Endothelial cell of umbilical vein (primary cell): ENCODE measurements at regions not wholly inside any gene's neighbourhood (a gene's known extent, or its start where the extent isn't known, plus 50 kb on each side); places are given as distances from the start of the nearest gene placed in this dataset.

Source experiments
- BruUV-seq: library from RNA; stranded (reverse); fragments of 400-500 nt; replicated peaks from 2 replicates; lab custom pipeline; 2021; lab: Mats Ljungman, UMichigan
- CTCF ChIA-PET: fragments of 300-600, 350-600 bp; sonication (Branson Sonifier 250); formaldehyde crosslinking; loops from one replicate; lab custom pipeline; 2021; ENCODE audit warnings: antibody characterized with exemption, inconsistent platforms; lab: Charles Lee
- POLR2A ChIA-PET: fragments of 300-600, 350-600 bp; sonication (Branson Sonifier 250); formaldehyde crosslinking; loops from one replicate; lab custom pipeline; 2021; ENCODE audit warnings: antibody characterized with exemption, inconsistent platforms; lab: Charles Lee
- DNase-seq: peaks from one replicate; pipeline ENCODE4 v3.0.0-alpha.2; 2011; ENCODE audit warnings: low read depth, low spot score
- FAIRE-seq: peaks from 2 replicates; lab custom pipeline; 2011; peaks lifted over from hg19 to GRCh38; lab: Jason Lieb, UNC
- H2AFZ ChIP-seq: 2 replicates; pipeline ENCODE4 v1.6.0; 2012; ENCODE audit warnings: low read depth, low read length, control low read depth, inconsistent platforms
- H3K27ac ChIP-seq: 2 replicates; pipeline ENCODE4 v1.5.1; 2011; ENCODE audit warnings: low read depth, mild to moderate bottlenecking, control low read depth, low read length, moderate library complexity; ENCODE audit not compliant: insufficient read depth
- H3K27me3 ChIP-seq, 2 experiments: 2 replicates each; pipeline versions ENCODE4 v1.6.0 to v1.6.1; 2011; ENCODE audit warnings: low read length in 2 of 2, mixed read lengths in 1 of 2; ENCODE audit not compliant: control insufficient read depth in 2 of 2, insufficient read depth in 2 of 2
- H3K36me3 ChIP-seq, 2 experiments: 2 replicates in 1 of 2; 3 replicates in 1 of 2; pipeline ENCODE4 v1.5.1; 2011; ENCODE audit warnings: low read length in 2 of 2, mild to moderate bottlenecking in 1 of 2, moderate library complexity in 1 of 2; ENCODE audit not compliant: control insufficient read depth in 2 of 2, insufficient read depth in 2 of 2; ENCODE audit errors: extremely low read depth in 1 of 2
- H3K4me1 ChIP-seq: 3 replicates; pipeline ENCODE4 v1.5.1; 2011; ENCODE audit warnings: mild to moderate bottlenecking, low read length; ENCODE audit not compliant: control insufficient read depth, insufficient read depth; ENCODE audit errors: extremely low read depth
- H3K4me2 ChIP-seq: 2 replicates; pipeline ENCODE4 v1.6.1; 2011; ENCODE audit warnings: low read length, control low read depth, mixed read lengths; ENCODE audit not compliant: insufficient read depth
- H3K4me3 ChIP-seq, 3 experiments: fragments of 200-600 bp in 1 of 3; sonication (generic), shearing (Covaris generic) in 1 of 3; replicated peaks in 1 of 3; 2 replicates each; pipeline ENCODE4 v1.5.1; 2011 to 2016; ENCODE audit warnings: control low read depth in 3 of 3, low read length in 3 of 3, mild to moderate bottlenecking in 2 of 3, inconsistent platforms in 1 of 3, low read depth in 1 of 3, moderate library complexity in 1 of 3; ENCODE audit not compliant: insufficient read depth in 1 of 3
- H3K79me2 ChIP-seq: 2 replicates; pipeline ENCODE4 v1.6.0; 2012; ENCODE audit warnings: low read length, inconsistent platforms; ENCODE audit not compliant: control insufficient read depth, insufficient read depth
- H3K9ac ChIP-seq: replicated peaks from 2 replicates; pipeline ENCODE3; 2011; ENCODE audit warnings: low read length, control low read depth; ENCODE audit not compliant: insufficient read depth; ENCODE audit errors: extremely low read depth
- H3K9me1 ChIP-seq: replicated peaks from 3 replicates; pipeline ENCODE4 v1.6.0; 2011; ENCODE audit warnings: mild to moderate bottlenecking, low read length; ENCODE audit not compliant: control insufficient read depth, insufficient read depth; ENCODE audit errors: extremely low read depth
- H3K9me3 ChIP-seq: replicated peaks from 2 replicates; pipeline ENCODE4 v1.5.1; 2012; ENCODE audit warnings: low read length, inconsistent platforms; ENCODE audit not compliant: control insufficient read depth, insufficient read depth
- H4K20me1 ChIP-seq: replicated peaks from 2 replicates; pipeline ENCODE3; 2011; ENCODE audit warnings: mild to moderate bottlenecking, low read length; ENCODE audit not compliant: control insufficient read depth, insufficient read depth; ENCODE audit errors: extremely low read depth
- CTCF ChIP-seq, 2 donors: IDR thresholded peaks; 1 replicate in 1 of 2; 2 replicates in 1 of 2; pipeline ENCODE4 v1.5.1; 2011; ENCODE audit warnings: low read length in 2 of 2, mild to moderate bottlenecking in 2 of 2, moderate library complexity in 2 of 2, control low read depth in 1 of 2, inconsistent platforms in 1 of 2, low read depth in 1 of 2; ENCODE audit not compliant: insufficient read depth in 1 of 2; ENCODE audit errors: extremely low read depth in 1 of 2
- EZH2 ChIP-seq: IDR thresholded peaks from 2 replicates; pipeline ENCODE4 v1.6.1; 2012; ENCODE audit warnings: borderline replicate concordance, low read depth, mild to moderate bottlenecking, moderate library complexity, low read length, inconsistent platforms; ENCODE audit not compliant: severe bottlenecking
- FOS ChIP-seq: IDR thresholded peaks from 2 replicates; pipeline ENCODE4 v1.6.1; 2011; ENCODE audit warnings: mild to moderate bottlenecking, low read length, moderate library complexity, borderline replicate concordance; ENCODE audit not compliant: insufficient read depth
- GATA2 ChIP-seq: IDR thresholded peaks from 2 replicates; pipeline ENCODE4 v1.7.0; 2011; ENCODE audit warnings: low read depth, mild to moderate bottlenecking, moderate library complexity, mixed read lengths, low read length; ENCODE audit not compliant: insufficient read length, insufficient read depth
- JUN ChIP-seq: IDR thresholded peaks from 2 replicates; pipeline ENCODE4 v1.6.1; 2011; ENCODE audit warnings: borderline replicate concordance, low read depth; ENCODE audit not compliant: insufficient read length, insufficient read depth
- MAX ChIP-seq: IDR thresholded peaks from 2 replicates; pipeline ENCODE4 v1.6.1; 2011; ENCODE audit not compliant: insufficient read depth, insufficient read length
- MYC ChIP-seq: IDR thresholded peaks from one replicate; pipeline ENCODE4 v1.6.1; 2011; ENCODE audit warnings: mild to moderate bottlenecking, low read depth, low read length
- POLR2A ChIP-seq: IDR thresholded peaks from 2 replicates; pipeline ENCODE4 v1.6.1; 2012; ENCODE audit warnings: low read depth, mild to moderate bottlenecking, control low read depth, low read length
- POLR2AphosphoS5 ChIP-seq: IDR thresholded peaks from 2 replicates; pipeline ENCODE4 v1.6.1; 2012; ENCODE audit warnings: low read depth, mild to moderate bottlenecking, control low read depth, low read length, moderate library complexity; ENCODE audit not compliant: insufficient read depth
- dilution Hi-C: fragments of 300-500 bp; cut with MboI; formaldehyde crosslinking; loops from one replicate; pipeline ENCODE4 v1.15.0; 2019; ENCODE audit warnings: low sequenced_read_pairs; ENCODE audit not compliant: extremely low pct_ligation_motif_present
- intact Hi-C: fragments of 100-400 bp; cut with micrococcal nuclease; formaldehyde crosslinking; loops from one replicate; pipeline ENCODE4 v1.10.0; 2022

- Histone ChIP-seq H3K9ac (no peak overlapping the region), H3K4me1 (no peaks in the 10 kb centered on the region), H2AFZ (no peak overlapping the region), H3K4me3 (no peak overlapping the region), H3K27me3 (no peaks in the 10 kb centered on the region), H3K4me2 (no peak overlapping the region), H3K27ac (no peak overlapping the region), H4K20me1 (no peaks in the 10 kb centered on the region), H3K9me3 (no peaks in the 10 kb centered on the region), H3K36me3 (no peaks in the 10 kb centered on the region), H3K9me1 (no peaks in the 10 kb centered on the region), H3K79me2 (no peaks in the 10 kb centered on the region)
- no peak for DNase-seq
- no TSS peak for BruUV-seq
- intact Hi-C loops (no loop called here), dilution Hi-C loops (no loop called here)
- ChIA-PET POLR2A (interaction anchor here (0.6 kb wide), 1 partner anchor 16 kb away, joined by 3 read pairs; no protein-coding TSS in a partner anchor), CTCF (interaction anchor here (0.7 to 2.2 kb wide), 2 partner anchors 8 to 9 kb away, joined by 5 to 9 read pairs; no protein-coding TSS in a partner anchor)
- TF ChIP-seq JUN: no peak
- TF ChIP-seq FOS: no peak
- TF ChIP-seq POLR2A: no peak
- no peak for TF ChIP-seq CTCF (IDR thresholded peaks at IDR 0.05; ENCODE audit: extremely low read depth in 1 of 2, insufficient read depth in 1 of 2, low read depth in 1 of 2, low read length in 2 of 2)
- no peak for TF ChIP-seq POLR2AphosphoS5
- no peak for TF ChIP-seq GATA2
- no peak for TF ChIP-seq EZH2
- TF ChIP-seq MAX: no peak
- no peak for TF ChIP-seq MYC
- no peak for FAIRE-seq
Measured at GRCh38 chr1:98459486-98459870, 202.0 kb upstream of the SNX7 start.
